ENCODE measurements at regions not wholly inside any gene's neighbourhood (a gene's known extent, or its start where the extent isn't known, plus 50 kb on each side); places are given as distances from the start of the nearest gene placed in this dataset.

- Mint-ChIP-seq H3K9me3 (peaks cover 3% of the 10 kb centered on the region in 3 donors), H3K4me3 (no peak overlapping the region), H3K4me1 (no peaks in the 10 kb centered on the region), H3K27me3 (no peaks in the 10 kb centered on the region), H3K27ac (no peak overlapping the region), H3K36me3 (no peaks in the 10 kb centered on the region)
- Histone ChIP-seq H3K9me3 (no peaks in the 10 kb centered on the region), H3K27ac (ENCODE audit: low read length) (no peak overlapping the region), H3K36me3 (ENCODE audit: control insufficient read depth in 2 of 2, extremely low read depth in 1 of 2, insufficient read depth in 1 of 2, low read length in 1 of 2) (no peaks in the 10 kb centered on the region), H3K4me3 (ENCODE audit: control insufficient read depth in 1 of 2, extremely low read depth in 1 of 2, low read length in 1 of 2) (no peak overlapping the region), H3K4me1 (ENCODE audit: control insufficient read depth in 1 of 2, extremely low read depth in 1 of 2, insufficient read depth in 2 of 2, low read length in 2 of 2) (no peaks in the 10 kb centered on the region), H3K27me3 (replicated peaks in 1 of 2; ENCODE audit: control insufficient read depth in 2 of 2, extremely low read depth in 1 of 2, insufficient read depth in 2 of 2, low read length in 1 of 2) (no peaks in the 10 kb centered on the region)
- ChIA-PET CTCF (interaction anchor here in 1 of 2 donors (0.5 kb wide), 1 partner anchor 27 kb away, joined by 3 read pairs; no protein-coding TSS in a partner anchor), POLR2A (no interaction called here)
- DNase-seq (no peak), ATAC-seq (replicated peaks in 1 of 4) (no peak)
- whole genome bisulfite sequencing (ENCODE audit: insufficient coverage), result no CpG with 5 or more reads among the region's 1 CpG
Measured at GRCh38 chr13:83355041-83355440, 527.2 kb downstream of the SLITRK1 start.

GRCh38 chr13:83352391-83352790 lies 529.9 kb downstream of the SLITRK1 start:
- H3K4me1 Mint-ChIP-seq, result no peaks in the 10 kb centered on the region
- CTCF ChIA-PET, result no interaction called here
- Histone ChIP-seq H3K4me1 (ENCODE audit: control insufficient read depth in 1 of 2, extremely low read depth in 1 of 2, insufficient read depth in 2 of 2, low read length in 2 of 2) (no peaks in the 10 kb centered on the region), H3K36me3 (ENCODE audit: control insufficient read depth in 2 of 2, extremely low read depth in 1 of 2, insufficient read depth in 1 of 2, low read length in 1 of 2) (no peaks in the 10 kb centered on the region), H3K4me3 (ENCODE audit: control insufficient read depth in 1 of 2, extremely low read depth in 1 of 2, low read length in 1 of 2) (no peak overlapping the region), H3K27ac (ENCODE audit: low read length) (no peak overlapping the region), H3K27me3 (replicated peaks in 1 of 2; ENCODE audit: control insufficient read depth in 2 of 2, extremely low read depth in 1 of 2, insufficient read depth in 2 of 2, low read length in 1 of 2) (no peaks in the 10 kb centered on the region), H3K9me3 (no peaks in the 10 kb centered on the region)
- no peak overlapping the region for H3K4me3 Mint-ChIP-seq
- H3K27ac Mint-ChIP-seq, result no peak overlapping the region
- POLR2A ChIA-PET, result no interaction called here
- peaks cover 0 to 3% (median under 1%) of the 10 kb centered on the region in 3 donors for H3K9me3 Mint-ChIP-seq
- WGBS (ENCODE audit: insufficient coverage), result no CpG with 5 or more reads among the region's 1 CpG
- no peaks in the 10 kb centered on the region for H3K36me3 Mint-ChIP-seq
- DNase-seq (no peak), ATAC-seq (replicated peaks in 1 of 4) (no peak)
- no peaks in the 10 kb centered on the region for H3K27me3 Mint-ChIP-seq

- H3K9me3 Mint-ChIP-seq, result peaks cover 2 to 8% (median 6%) of the 10 kb centered on the region in 3 donors
- H3K4me1 Mint-ChIP-seq, result no peaks in the 10 kb centered on the region
- H3K27ac Mint-ChIP-seq, result no peak overlapping the region
- H3K27me3 Mint-ChIP-seq, result no peaks in the 10 kb centered on the region
- ChIA-PET CTCF (no interaction called here), POLR2A (no interaction called here)
- ATAC-seq (replicated peaks in 1 of 4), result no peak
- WGBS (ENCODE audit: insufficient coverage), result 93% methylated on average over 2 of the region's 2 CpGs
- no peaks in the 10 kb centered on the region for H3K36me3 Mint-ChIP-seq
- Histone ChIP-seq H3K36me3 (ENCODE audit: control insufficient read depth in 2 of 2, extremely low read depth in 1 of 2, insufficient read depth in 1 of 2, low read length in 1 of 2) (no peaks in the 10 kb centered on the region), H3K27me3 (replicated peaks in 1 of 2; ENCODE audit: control insufficient read depth in 2 of 2, extremely low read depth in 1 of 2, insufficient read depth in 2 of 2, low read length in 1 of 2) (no peaks in the 10 kb centered on the region), H3K4me3 (ENCODE audit: control insufficient read depth in 1 of 2, extremely low read depth in 1 of 2, low read length in 1 of 2) (no peak overlapping the region), H3K4me1 (ENCODE audit: control insufficient read depth in 1 of 2, extremely low read depth in 1 of 2, insufficient read depth in 2 of 2, low read length in 2 of 2) (no peaks in the 10 kb centered on the region), H3K9me3 (no peaks in the 10 kb centered on the region), H3K27ac (ENCODE audit: low read length) (no peak overlapping the region)
- DNase-seq, result no peak
- no peak overlapping the region for H3K4me3 Mint-ChIP-seq
Measured at GRCh38 chr13:83350569-83350968, 531.7 kb downstream of the SLITRK1 start.

- no peak for ATAC-seq (replicated peaks in 1 of 4)
Measured at GRCh38 chr13:83344518-83344917, 537.8 kb downstream of the SLITRK1 start.

GRCh38 chr13:83340170-83340569 lies 542.1 kb downstream of the SLITRK1 start:
- H3K4me1 Mint-ChIP-seq, result no peaks in the 10 kb centered on the region
- DNase-seq (no peak), ATAC-seq (replicated peaks in 1 of 4) (no peak)
- no peak overlapping the region for H3K4me3 Mint-ChIP-seq
- Histone ChIP-seq H3K9me3 (no peaks in the 10 kb centered on the region), H3K36me3 (ENCODE audit: control insufficient read depth in 2 of 2, extremely low read depth in 1 of 2, insufficient read depth in 1 of 2, low read length in 1 of 2) (no peaks in the 10 kb centered on the region), H3K27me3 (replicated peaks in 1 of 2; ENCODE audit: control insufficient read depth in 2 of 2, extremely low read depth in 1 of 2, insufficient read depth in 2 of 2, low read length in 1 of 2) (no peaks in the 10 kb centered on the region), H3K4me1 (ENCODE audit: control insufficient read depth in 1 of 2, extremely low read depth in 1 of 2, insufficient read depth in 2 of 2, low read length in 2 of 2) (no peaks in the 10 kb centered on the region), H3K27ac (ENCODE audit: low read length) (no peak overlapping the region), H3K4me3 (ENCODE audit: control insufficient read depth in 1 of 2, extremely low read depth in 1 of 2, low read length in 1 of 2) (no peak overlapping the region)
- ChIA-PET POLR2A (no interaction called here), CTCF (no interaction called here)
- WGBS (ENCODE audit: insufficient coverage), result no CpG with 5 or more reads among the region's 2 CpGs
- peaks cover 0 to 31% (median 11%) of the 10 kb centered on the region in 3 donors for H3K9me3 Mint-ChIP-seq
- no peak overlapping the region for H3K27ac Mint-ChIP-seq
- H3K27me3 Mint-ChIP-seq, result no peaks in the 10 kb centered on the region
- H3K36me3 Mint-ChIP-seq, result no peaks in the 10 kb centered on the region

More at GRCh38 chr13:83344518-83344917, 537.8 kb downstream of the SLITRK1 start:
- ChIA-PET POLR2A (no interaction called here), CTCF (no interaction called here)
- Mint-ChIP-seq H3K27ac (no peak overlapping the region), H3K4me1 (no peaks in the 10 kb centered on the region), H3K9me3 (peaks cover 2 to 35% (median 13%) of the 10 kb centered on the region in 3 donors), H3K4me3 (no peak overlapping the region), H3K27me3 (no peaks in the 10 kb centered on the region), H3K36me3 (no peaks in the 10 kb centered on the region)
- WGBS (ENCODE audit: insufficient coverage), result no CpG with 5 or more reads among the region's 2 CpGs
- no peaks in the 10 kb centered on the region for H3K4me1 ChIP-seq (ENCODE audit: control insufficient read depth in 1 of 2, extremely low read depth in 1 of 2, insufficient read depth in 2 of 2, low read length in 2 of 2)
- H3K36me3 ChIP-seq (ENCODE audit: control insufficient read depth in 2 of 2, extremely low read depth in 1 of 2, insufficient read depth in 1 of 2, low read length in 1 of 2), result no peaks in the 10 kb centered on the region
- no peak for DNase-seq
- no peaks in the 10 kb centered on the region for H3K9me3 ChIP-seq
- no peaks in the 10 kb centered on the region for H3K27me3 ChIP-seq (replicated peaks in 1 of 2; ENCODE audit: control insufficient read depth in 2 of 2, extremely low read depth in 1 of 2, insufficient read depth in 2 of 2, low read length in 1 of 2)
- H3K27ac ChIP-seq (ENCODE audit: low read length), result no peak overlapping the region
- no peak overlapping the region for H3K4me3 ChIP-seq (ENCODE audit: control insufficient read depth in 1 of 2, extremely low read depth in 1 of 2, low read length in 1 of 2)

- POLR2A ChIA-PET, result interaction anchor here in 1 of 2 donors (0.7 kb wide), 1 partner anchor 253 kb away, joined by 4 read pairs; no protein-coding TSS in a partner anchor
Measured at GRCh38 chr13:83333614-83334388, 548.5 kb downstream of the SLITRK1 start.

More at GRCh38 chr13:83333614-83334388, 548.5 kb downstream of the SLITRK1 start:
- H3K4me1 Mint-ChIP-seq, result no peaks in the 10 kb centered on the region
- H3K4me3 Mint-ChIP-seq, result no peak overlapping the region
- H3K27me3 ChIP-seq (replicated peaks in 1 of 2; ENCODE audit: control insufficient read depth in 2 of 2, extremely low read depth in 1 of 2, insufficient read depth in 2 of 2, low read length in 1 of 2), result no peaks in the 10 kb centered on the region
- H3K27me3 Mint-ChIP-seq, result no peaks in the 10 kb centered on the region
- no peaks in the 10 kb centered on the region for H3K36me3 ChIP-seq (ENCODE audit: control insufficient read depth in 2 of 2, extremely low read depth in 1 of 2, insufficient read depth in 1 of 2, low read length in 1 of 2)
- no peak overlapping the region for H3K27ac Mint-ChIP-seq
- WGBS (ENCODE audit: insufficient coverage), result 70% methylated on average over 2 of the region's 7 CpGs
- H3K9me3 Mint-ChIP-seq, result peaks cover 8 to 19% (median 19%) of the 10 kb centered on the region in 3 donors
- H3K27ac ChIP-seq (ENCODE audit: low read length), result no peak overlapping the region
- H3K4me3 ChIP-seq (ENCODE audit: control insufficient read depth in 1 of 2, extremely low read depth in 1 of 2, low read length in 1 of 2), result no peak overlapping the region
- no peaks in the 10 kb centered on the region for H3K9me3 ChIP-seq
- ATAC-seq (replicated peaks in 1 of 4), result no peak
- CTCF ChIA-PET, result no interaction called here
- H3K4me1 ChIP-seq (ENCODE audit: control insufficient read depth in 1 of 2, extremely low read depth in 1 of 2, insufficient read depth in 2 of 2, low read length in 2 of 2), result no peaks in the 10 kb centered on the region
- H3K36me3 Mint-ChIP-seq, result no peaks in the 10 kb centered on the region
- no peak for DNase-seq
